K562 (cell line): ENCODE measurements at regions not wholly inside any gene's neighbourhood (a gene's known extent, or its start where the extent isn't known, plus 50 kb on each side); places are given as distances from the start of the nearest gene placed in this dataset.
A peak's percentile ranks its signal among the peaks of the same experiment; 100 is the strongest.

ENCODE experiments used
- ATF1 ChIP-seq, 2 experiments: fragments of 450-650 bp in 1 of 2; IDR thresholded peaks; 2 replicates each; pipeline ENCODE4 v1.6.1; 2016; ENCODE audit warnings: missing compliant biosample characterization in 1 of 2, missing genetic modification characterization in 1 of 2
- CHAMP1 ChIP-seq: fragments of 450-650 bp; IDR thresholded peaks from 2 replicates; pipeline ENCODE4 v1.6.1; 2016; ENCODE audit warnings: mild to moderate bottlenecking
- DMBX1 ChIP-seq: fragments of 250-450 bp; sonication (Bioruptor Pico); IDR thresholded peaks from 2 replicates; pipeline ENCODE4 v1.8.0; 2022; ENCODE audit warnings: inconsistent platforms, mild to moderate bottlenecking, moderate library complexity, borderline replicate concordance
- EGR1 ChIP-seq: fragments of 450-650 bp; conservative IDR thresholded peaks from 2 replicates; pipeline ENCODE4 v1.6.1; 2017; ENCODE audit warnings: mild to moderate bottlenecking
- GTF2E2 ChIP-seq: fragments of 200-800 bp; sonication (Bioruptor generic); IDR thresholded peaks from 2 replicates; pipeline ENCODE4 v1.6.1; 2016; ENCODE audit warnings: missing genetic modification characterization, missing compliant biosample characterization
- HDAC1 ChIP-seq, 2 experiments: fragments of 450-650 bp; IDR thresholded peaks; 2 replicates each; pipeline ENCODE4 v1.6.1; 2016 to 2017; ENCODE audit warnings: inconsistent platforms in 1 of 2, mild to moderate bottlenecking in 1 of 2, moderate library complexity in 1 of 2
- MNT ChIP-seq, 2 experiments: fragments of 450-650 bp; conservative IDR thresholded peaks; 2 replicates each; pipeline ENCODE4 v1.6.1; 2017; ENCODE audit warnings: mild to moderate bottlenecking in 2 of 2, moderate library complexity in 2 of 2
- NFIC ChIP-seq: fragments of 450-650 bp; IDR thresholded peaks from 2 replicates; pipeline ENCODE4 v1.6.1; 2017; ENCODE audit warnings: mild to moderate bottlenecking, inconsistent platforms
- RHOXF2B ChIP-seq: fragments of 250-450 bp; sonication (Bioruptor Pico); conservative IDR thresholded peaks from 2 replicates; pipeline ENCODE4 v1.5.1; 2021
- SMARCA4 ChIP-seq: fragments of 450-650 bp; IDR thresholded peaks from 2 replicates; pipeline ENCODE4 v1.6.1; 2016
- TEAD2 ChIP-seq: fragments of 450-650 bp; IDR thresholded peaks from 2 replicates; pipeline ENCODE4 v1.6.1; 2016; ENCODE audit warnings: missing genetic modification characterization, control low read depth, missing compliant biosample characterization
- ZBTB12 ChIP-seq: fragments of 250-450 bp; sonication (Bioruptor Pico); IDR thresholded peaks from 2 replicates; pipeline ENCODE4 v1.4.0; 2020
- ZBTB2 ChIP-seq: fragments of 450-650 bp; IDR thresholded peaks from 2 replicates; pipeline ENCODE4 v1.6.1; 2016; ENCODE audit warnings: antibody characterized with exemption
- ZNF23 ChIP-seq: fragments of 250-450 bp; sonication (Bioruptor Pico); IDR thresholded peaks from 2 replicates; pipeline ENCODE4 v1.4.0; 2020; ENCODE audit warnings: mild to moderate bottlenecking
- ZNF24 ChIP-seq: fragments of 450-650 bp; IDR thresholded peaks from 2 replicates; pipeline ENCODE4 v1.6.1; 2016
- ZNF449 ChIP-seq: fragments of 250-450 bp; sonication (Bioruptor Pico); IDR thresholded peaks from 2 replicates; pipeline ENCODE4 v1.8.0; 2022; ENCODE audit warnings: moderate library complexity, mild to moderate bottlenecking, inconsistent platforms
- ZNF583 ChIP-seq: fragments of 250-450 bp; sonication (Bioruptor Pico); IDR thresholded peaks from 2 replicates; pipeline ENCODE4 v1.4.0; 2020

- TF ChIP-seq ZBTB12 (0 out of 2 replicates have a peak, but pooled peaks have one; percentile 6), RHOXF2B (no peak), MNT (conservative IDR thresholded peaks at IDR 0.05) (0 out of 4 replicates have a peak, but pooled peaks of 1 of the 2 experiments have one; percentile 33), ZNF583 (CRISPR knock-in tag) (no peak; the same call in 1 of the 2 replicates), TEAD2 (tag) (no peak), ZNF23 (CRISPR knock-in tag) (no peak), DMBX1 (peak; percentile 89), ZBTB2 (no peak), GTF2E2 (no peak; the same call in 1 of the 2 replicates), NFIC (peak; percentile 96), HDAC1 (IDR thresholded peaks at IDR 0.05) (peak in 1 of 2 experiments; percentile 55; a peak in 1 of 4 replicates), EGR1 (0 out of 2 replicates have a peak, but pooled peaks have one; percentile 19), CHAMP1 (peak; percentile 83), ATF1 (CRISPR knock-in tag; IDR thresholded peaks at IDR 0.05) (no peak), ATF1 (tag; IDR thresholded peaks at IDR 0.05) (peak; percentile 54; the same call in 1 of the 2 replicates), ZNF24 (peak; percentile 46; the same call in 1 of the 2 replicates), SMARCA4 (peak; percentile 90), ZNF449 (no peak)
These were observed 440.7 kb upstream of the THBS1 start (continued) for GRCh38 chr15:39140060-39140604.
